ENCODE measurements at regions not wholly inside any gene's neighbourhood (a gene's known extent, or its start where the extent isn't known, plus 50 kb on each side); places are given as distances from the start of the nearest gene placed in this dataset.

GRCh38 chr2:43058726-43059110, 167.7 kb downstream of the ZFP36L2 start:
- Histone ChIP-seq H3K9me3 (ENCODE audit: control insufficient read depth, insufficient read depth, low read length) (no peaks in the 10 kb centered on the region), H3K4me3 (ENCODE audit: low read depth, low read length) (no peak overlapping the region), H3K36me3 (ENCODE audit: control insufficient read depth, insufficient read depth, low read length) (no peaks in the 10 kb centered on the region), H3K27ac (ENCODE audit: low read depth, low read length) (peak overlapping the region; percentile 78), H3K4me1 (ENCODE audit: control insufficient read depth, insufficient read depth, low read length) (peaks cover 60% of the 10 kb centered on the region), H3K27me3 (ENCODE audit: control insufficient read depth, insufficient read depth, low read length) (no peaks in the 10 kb centered on the region)
- WGBS (ENCODE audit: insufficient coverage): 57% methylated on average over 1 of the region's 3 CpGs
- DNase-seq (ENCODE audit: low read depth in 4 of 6, low spot score in 6 of 6): no peak

DNA sequence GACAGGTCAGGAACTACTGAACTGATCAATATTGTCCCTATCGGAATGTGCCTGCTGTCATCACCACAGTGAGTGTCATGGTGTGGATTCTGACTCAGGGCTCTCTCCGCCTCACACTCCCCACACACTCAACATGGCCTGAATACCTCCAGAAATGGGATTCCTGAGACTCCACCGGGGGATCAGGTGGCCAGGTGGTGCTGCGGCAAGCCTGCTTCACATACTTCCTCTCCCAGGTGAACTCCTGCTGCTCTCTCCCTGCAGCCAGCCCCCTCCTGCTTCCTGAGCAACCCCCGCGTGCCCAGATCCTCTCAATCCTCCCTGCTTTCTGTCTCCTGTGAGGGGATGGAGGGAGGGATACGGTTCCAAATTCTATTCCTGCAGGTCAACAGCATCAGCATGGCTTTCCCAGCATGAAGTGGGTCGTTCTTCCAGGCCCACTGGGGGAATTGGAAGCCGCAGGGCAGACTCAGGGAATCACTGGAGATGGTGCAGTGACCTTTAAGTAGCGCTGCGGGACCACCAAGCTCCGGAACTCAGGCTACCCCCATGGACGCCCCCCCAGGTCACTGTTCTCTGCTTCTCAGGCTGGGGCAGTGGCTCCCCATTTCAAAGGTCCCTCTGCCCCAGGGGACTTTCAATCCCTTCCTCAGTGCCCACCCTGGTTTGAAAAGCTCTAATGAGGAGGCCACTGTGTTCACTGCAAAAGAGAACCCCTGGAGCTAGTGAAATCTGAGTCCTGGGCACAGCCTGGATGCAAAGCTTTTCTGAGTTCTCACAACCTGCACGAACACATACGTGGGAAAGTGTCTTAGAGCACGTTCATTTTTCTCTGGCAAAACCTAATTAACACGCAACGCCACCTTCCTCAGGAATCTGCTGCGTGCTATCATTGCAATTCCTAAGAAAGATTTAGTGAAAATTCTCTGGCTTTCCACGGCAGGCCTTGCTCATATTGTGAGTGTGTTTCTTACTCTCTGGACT, 168.4 kb downstream of the ZFP36L2 start:
- Histone ChIP-seq H3K36me3 (ENCODE audit: control insufficient read depth, insufficient read depth, low read length) (no peaks in the 10 kb centered on the region), H3K27me3 (ENCODE audit: control insufficient read depth, insufficient read depth, low read length) (no peaks in the 10 kb centered on the region), H3K27ac (ENCODE audit: low read depth, low read length) (peak overlapping the region; percentile 78), H3K9me3 (ENCODE audit: control insufficient read depth, insufficient read depth, low read length) (no peaks in the 10 kb centered on the region), H3K4me3 (ENCODE audit: low read depth, low read length) (no peak overlapping the region), H3K4me1 (ENCODE audit: control insufficient read depth, insufficient read depth, low read length) (peaks cover 60% of the 10 kb centered on the region)
- WGBS (ENCODE audit: insufficient coverage): 49% methylated on average over 15 of the region's 20 CpGs
- DNase-seq (ENCODE audit: low read depth in 4 of 6, low spot score in 6 of 6): peak in 1 of 6 donors; percentile 57

GRCh38 chr2:43057026-43057741, 169.2 kb downstream of the ZFP36L2 start:
- 21% methylated on average over 16 of the region's 16 CpGs for WGBS (ENCODE audit: insufficient coverage)
- Histone ChIP-seq H3K27me3 (ENCODE audit: control insufficient read depth, insufficient read depth, low read length) (no peaks in the 10 kb centered on the region), H3K4me1 (ENCODE audit: control insufficient read depth, insufficient read depth, low read length) (peaks cover 60% of the 10 kb centered on the region), H3K27ac (ENCODE audit: low read depth, low read length) (peak overlapping the region; percentile 78), H3K36me3 (ENCODE audit: control insufficient read depth, insufficient read depth, low read length) (no peaks in the 10 kb centered on the region), H3K4me3 (ENCODE audit: low read depth, low read length) (no peak overlapping the region), H3K9me3 (ENCODE audit: control insufficient read depth, insufficient read depth, low read length) (no peaks in the 10 kb centered on the region)
- DNase-seq (ENCODE audit: low read depth in 4 of 6, low spot score in 6 of 6): peak; percentile 76 to 95 (median 80)

GRCh38 chr2:43055985-43056384, 170.4 kb downstream of the ZFP36L2 start:
- no peak for DNase-seq (ENCODE audit: low read depth in 4 of 6, low spot score in 6 of 6)
- WGBS (ENCODE audit: insufficient coverage): 100% methylated on average over 1 of the region's 3 CpGs
- Histone ChIP-seq H3K9me3 (ENCODE audit: control insufficient read depth, insufficient read depth, low read length) (no peaks in the 10 kb centered on the region), H3K27me3 (ENCODE audit: control insufficient read depth, insufficient read depth, low read length) (no peaks in the 10 kb centered on the region), H3K4me1 (ENCODE audit: control insufficient read depth, insufficient read depth, low read length) (peaks cover 63% of the 10 kb centered on the region), H3K27ac (ENCODE audit: low read depth, low read length) (peak overlapping the region; percentile 78), H3K36me3 (ENCODE audit: control insufficient read depth, insufficient read depth, low read length) (no peaks in the 10 kb centered on the region), H3K4me3 (ENCODE audit: low read depth, low read length) (no peak overlapping the region)

GRCh38 chr2:43055086-43055912, 171.1 kb downstream of the ZFP36L2 start:
- Histone ChIP-seq H3K4me1 (ENCODE audit: control insufficient read depth, insufficient read depth, low read length) (peaks cover 70% of the 10 kb centered on the region), H3K9me3 (ENCODE audit: control insufficient read depth, insufficient read depth, low read length) (no peaks in the 10 kb centered on the region), H3K27ac (ENCODE audit: low read depth, low read length) (peak overlapping the region; percentile 78), H3K4me3 (ENCODE audit: low read depth, low read length) (no peak overlapping the region), H3K36me3 (ENCODE audit: control insufficient read depth, insufficient read depth, low read length) (no peaks in the 10 kb centered on the region), H3K27me3 (ENCODE audit: control insufficient read depth, insufficient read depth, low read length) (no peaks in the 10 kb centered on the region)
- no peak for DNase-seq (ENCODE audit: low read depth in 4 of 6, low spot score in 6 of 6)
- 91% methylated on average over 15 of the region's 16 CpGs for WGBS (ENCODE audit: insufficient coverage)

DNA sequence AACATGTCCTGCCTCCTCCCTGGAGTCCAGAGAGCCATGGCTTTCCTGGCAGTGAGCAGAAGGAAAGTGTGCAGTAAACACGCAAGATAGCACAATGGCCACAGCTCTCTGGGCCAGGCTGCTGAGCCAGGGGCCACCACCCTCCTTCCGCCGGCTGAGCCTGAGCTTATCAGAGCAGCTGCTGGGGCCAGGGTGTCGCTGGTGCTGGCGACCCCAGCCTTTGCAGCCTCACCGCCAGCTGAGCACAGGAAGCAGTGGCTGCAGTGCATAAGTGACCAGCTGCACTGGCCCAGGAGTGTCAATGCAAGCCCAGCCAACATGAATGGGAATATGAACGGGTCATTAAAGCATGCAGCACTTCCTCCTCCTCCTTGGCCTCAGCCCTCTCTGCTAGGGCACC, 172.0 kb downstream of the ZFP36L2 start:
- Histone ChIP-seq H3K27ac (ENCODE audit: low read depth, low read length) (peak overlapping the region; percentile 38), H3K9me3 (ENCODE audit: control insufficient read depth, insufficient read depth, low read length) (no peaks in the 10 kb centered on the region), H3K4me3 (ENCODE audit: low read depth, low read length) (no peak overlapping the region), H3K36me3 (ENCODE audit: control insufficient read depth, insufficient read depth, low read length) (no peaks in the 10 kb centered on the region), H3K4me1 (ENCODE audit: control insufficient read depth, insufficient read depth, low read length) (peaks cover 74% of the 10 kb centered on the region), H3K27me3 (ENCODE audit: control insufficient read depth, insufficient read depth, low read length) (no peaks in the 10 kb centered on the region)
- no peak for DNase-seq (ENCODE audit: low read depth in 4 of 6, low spot score in 6 of 6)
- WGBS (ENCODE audit: insufficient coverage): 34% methylated on average over 7 of the region's 7 CpGs

- H3K4me3 ChIP-seq (ENCODE audit: low read depth, low read length): no peak overlapping the region
- no peaks in the 10 kb centered on the region for H3K9me3 ChIP-seq (ENCODE audit: control insufficient read depth, insufficient read depth, low read length)
- peaks cover 62% of the 10 kb centered on the region for H3K4me1 ChIP-seq (ENCODE audit: control insufficient read depth, insufficient read depth, low read length)
- no CpG with 5 or more reads among the region's 1 CpG for WGBS (ENCODE audit: insufficient coverage)
- H3K27ac ChIP-seq (ENCODE audit: low read depth, low read length): no peak overlapping the region
- H3K36me3 ChIP-seq (ENCODE audit: control insufficient read depth, insufficient read depth, low read length): no peaks in the 10 kb centered on the region
- no peak for DNase-seq (ENCODE audit: low read depth in 4 of 6, low spot score in 6 of 6)
- no peaks in the 10 kb centered on the region for H3K27me3 ChIP-seq (ENCODE audit: control insufficient read depth, insufficient read depth, low read length)
Observed at GRCh38 chr2:43052944-43053306, 173.5 kb downstream of the ZFP36L2 start.

DNA sequence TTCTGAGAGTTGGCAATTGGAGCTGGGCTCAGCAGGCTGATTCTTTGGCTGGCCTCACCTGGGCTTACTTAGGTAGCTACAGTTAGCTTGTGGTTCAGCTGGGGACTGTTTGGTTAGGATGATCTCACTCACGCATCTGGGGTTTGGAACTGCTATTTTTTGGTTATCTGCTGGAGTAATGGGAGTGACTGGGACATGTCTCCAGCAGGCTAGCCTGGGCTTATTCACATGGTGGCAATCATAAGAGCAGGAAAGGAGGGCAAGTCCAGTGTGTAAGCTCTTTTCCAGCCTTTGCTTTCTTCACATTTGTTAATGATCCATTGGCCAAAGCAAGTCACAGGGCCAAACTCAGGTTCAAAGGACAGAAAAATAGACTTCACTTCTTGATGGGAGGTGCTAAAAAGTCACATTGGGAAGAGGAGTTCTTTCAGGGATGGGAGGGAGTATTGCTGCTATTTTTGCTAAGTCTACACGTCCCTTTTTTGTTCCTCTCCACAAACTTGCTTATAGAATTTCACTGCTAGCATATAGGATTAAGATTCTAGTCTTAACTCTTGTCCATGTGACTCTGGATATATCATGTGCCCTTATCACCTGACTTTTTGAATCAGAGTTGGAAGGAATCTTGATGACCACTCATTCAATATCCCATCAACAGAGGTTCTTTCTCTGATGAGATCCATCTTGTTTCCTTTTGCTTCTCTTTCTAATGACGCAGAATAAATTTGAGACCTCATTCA, 174.0 kb downstream of the ZFP36L2 start:
- no peaks in the 10 kb centered on the region for H3K9me3 ChIP-seq (ENCODE audit: control insufficient read depth, insufficient read depth, low read length)
- H3K36me3 ChIP-seq (ENCODE audit: control insufficient read depth, insufficient read depth, low read length): no peaks in the 10 kb centered on the region
- peaks cover 58% of the 10 kb centered on the region for H3K4me1 ChIP-seq (ENCODE audit: control insufficient read depth, insufficient read depth, low read length)
- H3K27ac ChIP-seq (ENCODE audit: low read depth, low read length): no peak overlapping the region
- H3K27me3 ChIP-seq (ENCODE audit: control insufficient read depth, insufficient read depth, low read length): no peaks in the 10 kb centered on the region
- DNase-seq (ENCODE audit: low read depth in 4 of 6, low spot score in 6 of 6): no peak
- no peak overlapping the region for H3K4me3 ChIP-seq (ENCODE audit: low read depth, low read length)
- WGBS (ENCODE audit: insufficient coverage): 95% methylated on average over 2 of the region's 3 CpGs

DNA sequence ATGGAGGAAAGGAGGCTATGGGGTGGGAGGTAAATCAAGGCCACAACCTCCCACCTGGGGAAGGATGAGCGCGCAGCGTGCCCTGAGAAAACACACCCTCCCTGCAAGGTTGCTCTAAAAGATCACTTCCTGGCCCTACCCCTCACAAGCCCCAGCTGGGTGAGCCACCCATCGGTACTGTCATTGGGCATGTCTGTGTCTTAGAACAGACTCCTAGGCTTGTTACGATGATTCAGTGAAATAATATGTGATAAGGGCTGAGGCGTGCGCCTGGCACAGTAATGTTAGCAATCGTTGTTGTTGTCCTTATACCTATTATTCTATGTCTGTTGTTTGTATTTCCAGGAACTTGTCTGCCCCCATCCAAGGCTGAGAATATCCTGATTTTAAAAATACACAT, 175.1 kb downstream of the ZFP36L2 start:
- no peak for DNase-seq (ENCODE audit: low read depth in 4 of 6, low spot score in 6 of 6)

More for the DNA sequence above, 175.1 kb downstream of the ZFP36L2 start:
- WGBS (ENCODE audit: insufficient coverage): 80% methylated on average over 1 of the region's 8 CpGs
- Histone ChIP-seq H3K36me3 (ENCODE audit: control insufficient read depth, insufficient read depth, low read length) (no peaks in the 10 kb centered on the region), H3K9me3 (ENCODE audit: control insufficient read depth, insufficient read depth, low read length) (no peaks in the 10 kb centered on the region), H3K27me3 (ENCODE audit: control insufficient read depth, insufficient read depth, low read length) (no peaks in the 10 kb centered on the region), H3K4me3 (ENCODE audit: low read depth, low read length) (no peak overlapping the region), H3K4me1 (ENCODE audit: control insufficient read depth, insufficient read depth, low read length) (peaks cover 57% of the 10 kb centered on the region), H3K27ac (ENCODE audit: low read depth, low read length) (peak overlapping the region; percentile 4)

All from spinal cord (tissue), 9 donors.